Left ventricle myocardium inferior (tissue), 1 donor: ENCODE measurements at regions not wholly inside any gene's neighbourhood (a gene's known extent, or its start where the extent isn't known, plus 50 kb on each side); places are given as distances from the start of the nearest gene placed in this dataset.

Experiments used
- DNase-seq: peaks from one replicate; pipeline ENCODE4 v3.0.0-alpha.2; 2020
- H3K27ac ChIP-seq: fragments of 200-600 bp; replicated peaks from 2 replicates; pipeline ENCODE4 v1.8.0; 2021
- H3K27me3 ChIP-seq: fragments of 200-600 bp; 2 replicates; pipeline ENCODE4 v1.8.0; 2021; ENCODE audit warnings: low read depth
- H3K36me3 ChIP-seq: fragments of 200-600 bp; 2 replicates; pipeline ENCODE4 v1.8.0; 2021
- H3K4me1 ChIP-seq: fragments of 200-600 bp; 2 replicates; pipeline ENCODE4 v1.8.0; 2021
- H3K4me3 ChIP-seq: fragments of 200-600 bp; 2 replicates; pipeline ENCODE4 v1.8.0; 2021; ENCODE audit warnings: mild to moderate bottlenecking, moderate library complexity
- H3K9me3 ChIP-seq: fragments of 200-600 bp; replicated peaks from 2 replicates; pipeline ENCODE4 v1.8.0; 2021
- CTCF ChIP-seq: fragments of 200-600 bp; IDR thresholded peaks from 2 replicates; pipeline ENCODE4 v1.8.0; 2021; ENCODE audit warnings: antibody characterized with exemption, mild to moderate bottlenecking, borderline replicate concordance
- intact Hi-C: fragments of 100-400 bp; cut with micrococcal nuclease; formaldehyde crosslinking; loops from one replicate; pipeline ENCODE4 v1.11.0; 2022
- donor health status: DM: no; HTN: yes; CAD: no; lungs with severe emphysema.

GRCh38 chr18:40824291-40824690 is 1130.7 kb upstream of the PIK3C3 start:
- no peaks in the 10 kb centered on the region for H3K36me3 ChIP-seq

GRCh38 chr18:40821596-40822243 is 1133.3 kb upstream of the PIK3C3 start:
- no peak overlapping the region for H3K27ac ChIP-seq
- no peaks in the 10 kb centered on the region for H3K27me3 ChIP-seq
- no peaks in the 10 kb centered on the region for H3K4me1 ChIP-seq
- no peak for TF ChIP-seq CTCF
- H3K4me3 ChIP-seq = no peak overlapping the region
- no peaks in the 10 kb centered on the region for H3K36me3 ChIP-seq
- H3K9me3 ChIP-seq = peaks cover 8% of the 10 kb centered on the region
- DNase-seq = no peak
- intact Hi-C loops = no loop called here

More at GRCh38 chr18:40824291-40824690, 1130.7 kb upstream of the PIK3C3 start:
- DNase-seq = no peak
- intact Hi-C loops = no loop called here
- H3K4me1 ChIP-seq = no peaks in the 10 kb centered on the region
- no peak for TF ChIP-seq CTCF
- no peak overlapping the region for H3K27ac ChIP-seq
- H3K9me3 ChIP-seq = peaks cover 8% of the 10 kb centered on the region
- H3K27me3 ChIP-seq = no peaks in the 10 kb centered on the region
- no peak overlapping the region for H3K4me3 ChIP-seq

GRCh38 chr18:40812981-40813515 is 1142.0 kb upstream of the PIK3C3 start:
- H3K27ac ChIP-seq = no peak overlapping the region
- no peak for TF ChIP-seq CTCF
- DNase-seq = no peak
- no peaks in the 10 kb centered on the region for H3K36me3 ChIP-seq
- intact Hi-C loops = no loop called here
- no peaks in the 10 kb centered on the region for H3K4me1 ChIP-seq
- H3K27me3 ChIP-seq = no peaks in the 10 kb centered on the region
- H3K4me3 ChIP-seq = no peak overlapping the region
- no peaks in the 10 kb centered on the region for H3K9me3 ChIP-seq

GRCh38 chr18:40810372-40810771 is 1144.7 kb upstream of the PIK3C3 start:
- Histone ChIP-seq H3K4me1 (no peaks in the 10 kb centered on the region), H3K36me3 (no peaks in the 10 kb centered on the region), H3K9me3 (no peaks in the 10 kb centered on the region), H3K27me3 (no peaks in the 10 kb centered on the region), H3K27ac (no peak overlapping the region), H3K4me3 (no peak overlapping the region)
- no peak for TF ChIP-seq CTCF
- no peak for DNase-seq
- intact Hi-C loops = no loop called here

- Histone ChIP-seq H3K4me3 (no peak overlapping the region), H3K36me3 (no peaks in the 10 kb centered on the region), H3K27me3 (no peaks in the 10 kb centered on the region), H3K9me3 (peaks cover 10% of the 10 kb centered on the region), H3K27ac (no peak overlapping the region), H3K4me1 (no peaks in the 10 kb centered on the region)
- no peak for TF ChIP-seq CTCF
- no peak for DNase-seq
- intact Hi-C loops = no loop called here
Measured at GRCh38 chr18:40789286-40789685, 1165.7 kb upstream of the PIK3C3 start.
